Body of pancreas (tissue), 4 donors: ENCODE measurements at regions not wholly inside any gene's neighbourhood (a gene's known extent, or its start where the extent isn't known, plus 50 kb on each side); places are given as distances from the start of the nearest gene placed in this dataset.

Experiments
- CTCF ChIP-seq, 7 experiments: fragments of 450-650 bp in 4 of 7; fragments of 200-600 bp in 3 of 7; sonication (generic) in 3 of 7; IDR thresholded peaks; one replicate each; pipeline ENCODE4 v1.5.1; 2016 to 2019; ENCODE audit warnings: antibody characterized with exemption in 7 of 7
- POLR2A ChIP-seq, 3 donors: fragments of 450-650 bp; IDR thresholded peaks; one replicate each; pipeline ENCODE4 v1.6.1; 2016; ENCODE audit warnings: antibody characterized with exemption in 3 of 3, mild to moderate bottlenecking in 2 of 3

- TF ChIP-seq CTCF (IDR thresholded peaks at IDR 0.05), result no peak
- TF ChIP-seq POLR2A (IDR thresholded peaks at IDR 0.05), result no peak
Observed at GRCh38 chr16:63241497-63242028, 1205.3 kb upstream of the CDH8 start.
